Lung (tissue), 11 donors: ENCODE measurements at regions not wholly inside any gene's neighbourhood (a gene's known extent, or its start where the extent isn't known, plus 50 kb on each side); places are given as distances from the start of the nearest gene placed in this dataset.

ENCODE experiments used
- ATAC-seq: fragments of 200-7000 bp; cut with Tn5 transposase; one replicate; pipeline ENCODE4 v1.9.1; 2020; ENCODE audit warnings: moderate number of reproducible peaks; ENCODE audit not compliant: insufficient read depth, low FRiP score
- DNase-seq, 3 donors: peaks; one replicate each; pipeline ENCODE4 v3.0.0-alpha.2; 2013 to 2017
- H3K27ac ChIP-seq, 2 donors: one replicate each; pipeline ENCODE4 v1.5.1; 2013; ENCODE audit warnings: mild to moderate bottlenecking in 2 of 2, moderate library complexity in 2 of 2, control low read depth in 1 of 2, inconsistent platforms in 1 of 2, low read depth in 1 of 2, low read length in 1 of 2
- H3K27me3 ChIP-seq, 3 donors: one replicate each; pipeline ENCODE4 v1.5.1; 2013; ENCODE audit warnings: low read length in 2 of 3; ENCODE audit not compliant: control insufficient read depth in 3 of 3, insufficient read depth in 3 of 3
- H3K36me3 ChIP-seq, 4 donors: one replicate each; pipeline ENCODE4 v1.5.1; 2013; ENCODE audit warnings: low read length in 4 of 4, mild to moderate bottlenecking in 1 of 4, moderate library complexity in 1 of 4; ENCODE audit not compliant: control insufficient read depth in 4 of 4, insufficient read depth in 4 of 4
- H3K4me1 ChIP-seq, 5 donors: one replicate each; pipeline ENCODE4 v1.5.1; 2013; ENCODE audit warnings: low read length in 5 of 5, mild to moderate bottlenecking in 2 of 5, moderate library complexity in 1 of 5; ENCODE audit not compliant: control insufficient read depth in 5 of 5, insufficient read depth in 5 of 5
- H3K4me3 ChIP-seq: one replicate; pipeline ENCODE4 v1.5.1; 2013; ENCODE audit warnings: mild to moderate bottlenecking, control low read depth, moderate library complexity
- H3K9ac ChIP-seq, 2 donors: one replicate each; pipeline ENCODE4 v1.5.1; 2013; ENCODE audit warnings: low read length in 2 of 2, control low read depth in 1 of 2; ENCODE audit not compliant: insufficient read depth in 1 of 2
- H3K9me3 ChIP-seq, 4 donors: one replicate each; pipeline ENCODE4 v1.5.1; 2013; ENCODE audit warnings: low read length in 3 of 4, mild to moderate bottlenecking in 1 of 4, moderate library complexity in 1 of 4; ENCODE audit not compliant: control insufficient read depth in 4 of 4, insufficient read depth in 3 of 4
- WGBS, 2 donors: extraction: QIAGEN DNeasy Blood & Tissue Kit; methylation state at CpG; one replicate each; pipeline ENCODE4 v1.1.7; 2013; 5-methylcytosine and 5-hydroxymethylcytosine counted together
- TF ChIP-seq, protein P1 (sequence below): IDR thresholded peaks from 2 replicates; pipeline ENCODE4 v1.5.1; 2012; ENCODE audit warnings: mild to moderate bottlenecking; ENCODE audit errors: control extremely low read depth, extremely low read depth
- donor health status: control.
- donor health status: control.
- donor health status: Bipolar disorder and iron deficiency.
- donor health status: healthy.
- donor health status: DM: yes; HTN: yes; CAD: no.

DNA sequence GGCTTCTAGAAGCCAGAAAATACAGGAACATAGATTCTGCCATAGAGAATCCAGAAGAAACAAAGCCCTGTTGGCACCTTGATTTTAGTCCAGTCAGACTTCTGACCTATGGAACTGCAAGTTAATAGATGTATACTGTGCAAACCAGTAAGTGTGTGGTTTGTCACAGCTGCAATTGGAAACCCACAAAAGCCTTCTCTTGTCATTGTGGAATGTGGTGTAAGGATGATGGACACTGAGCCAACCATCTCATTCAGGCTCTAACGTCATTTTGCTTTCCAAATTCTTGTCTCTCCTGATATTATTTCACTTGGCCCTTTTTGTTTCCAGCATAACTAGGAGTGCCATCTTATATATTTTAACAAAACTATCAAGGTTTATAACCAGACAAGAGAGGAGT lies 369.5 kb upstream of the SMIM21 start:
- Histone ChIP-seq H3K9ac (no peak overlapping the region), H3K27me3 (peaks cover 0 to 13% (median 0%) of the 10 kb centered on the region in 3 donors), H3K4me3 (no peak overlapping the region), H3K4me1 (no peaks in the 10 kb centered on the region), H3K27ac (no peak overlapping the region), H3K36me3 (no peaks in the 10 kb centered on the region), H3K9me3 (peaks cover 0 to 4% (median 2%) of the 10 kb centered on the region in 4 donors)
- ATAC-seq (no peak), DNase-seq (no peak)
- WGBS, 2 donors = 78 to 79% methylated on average over 1 of the region's 1 CpG
- TF ChIP-seq, protein P1, sequence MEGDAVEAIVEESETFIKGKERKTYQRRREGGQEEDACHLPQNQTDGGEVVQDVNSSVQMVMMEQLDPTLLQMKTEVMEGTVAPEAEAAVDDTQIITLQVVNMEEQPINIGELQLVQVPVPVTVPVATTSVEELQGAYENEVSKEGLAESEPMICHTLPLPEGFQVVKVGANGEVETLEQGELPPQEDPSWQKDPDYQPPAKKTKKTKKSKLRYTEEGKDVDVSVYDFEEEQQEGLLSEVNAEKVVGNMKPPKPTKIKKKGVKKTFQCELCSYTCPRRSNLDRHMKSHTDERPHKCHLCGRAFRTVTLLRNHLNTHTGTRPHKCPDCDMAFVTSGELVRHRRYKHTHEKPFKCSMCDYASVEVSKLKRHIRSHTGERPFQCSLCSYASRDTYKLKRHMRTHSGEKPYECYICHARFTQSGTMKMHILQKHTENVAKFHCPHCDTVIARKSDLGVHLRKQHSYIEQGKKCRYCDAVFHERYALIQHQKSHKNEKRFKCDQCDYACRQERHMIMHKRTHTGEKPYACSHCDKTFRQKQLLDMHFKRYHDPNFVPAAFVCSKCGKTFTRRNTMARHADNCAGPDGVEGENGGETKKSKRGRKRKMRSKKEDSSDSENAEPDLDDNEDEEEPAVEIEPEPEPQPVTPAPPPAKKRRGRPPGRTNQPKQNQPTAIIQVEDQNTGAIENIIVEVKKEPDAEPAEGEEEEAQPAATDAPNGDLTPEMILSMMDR = no peak

DNA sequence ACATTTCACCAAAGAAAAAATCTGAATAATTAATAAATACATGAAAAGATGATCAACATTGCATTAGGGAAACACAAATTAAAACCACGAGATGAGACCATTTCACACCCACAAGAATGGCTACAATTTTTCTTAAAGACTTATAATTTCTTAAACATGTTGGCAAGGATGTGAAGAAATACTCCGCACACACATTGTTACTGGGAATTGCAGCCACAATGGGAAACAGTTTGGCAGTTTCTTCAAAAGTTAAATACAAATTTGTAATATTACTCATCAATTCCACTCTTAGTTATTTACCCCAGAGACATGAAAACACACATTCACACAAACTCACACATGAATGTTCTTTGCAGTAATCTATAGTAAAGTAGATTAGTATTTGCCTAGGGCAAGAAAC lies 363.3 kb upstream of the SMIM21 start:
- TF ChIP-seq, protein P1 = no peak
- ATAC-seq (no peak), DNase-seq (no peak)
- Histone ChIP-seq H3K4me1 (peaks cover 0 to 3% (median 0%) of the 10 kb centered on the region in 5 donors), H3K9ac (no peak overlapping the region), H3K36me3 (no peaks in the 10 kb centered on the region), H3K27ac (no peak overlapping the region), H3K4me3 (no peak overlapping the region), H3K27me3 (peaks cover 0 to 36% (median 2%) of the 10 kb centered on the region in 3 donors), H3K9me3 (peaks cover 0 to 7% (median 4%) of the 10 kb centered on the region in 4 donors)
- WGBS, 2 donors = 79 to 88% methylated on average over 2 of the region's 2 CpGs

DNA sequence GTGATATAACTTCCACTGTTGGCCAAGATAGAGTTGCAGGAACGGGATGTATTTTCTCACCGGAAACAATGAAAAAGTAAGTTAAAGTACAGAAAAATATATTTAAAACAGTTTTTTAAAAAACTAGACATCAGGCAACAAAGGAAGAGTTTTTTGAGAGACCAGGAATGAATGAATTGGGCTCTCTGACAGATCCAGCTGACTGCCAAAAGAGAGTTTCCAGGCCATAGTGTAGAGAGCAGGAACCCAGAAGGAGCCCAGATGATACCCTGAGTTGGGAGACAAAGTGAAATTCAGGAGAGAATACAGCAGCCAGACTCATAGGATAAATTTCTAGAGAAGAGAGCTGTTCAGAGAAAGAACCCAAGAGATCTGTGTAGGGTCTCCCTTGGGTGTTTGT lies 362.6 kb upstream of the SMIM21 start:
- WGBS, 2 donors = 90 to 95% methylated on average over 2 of the region's 2 CpGs
- Histone ChIP-seq H3K36me3 (no peaks in the 10 kb centered on the region), H3K9ac (no peak overlapping the region), H3K27ac (no peak overlapping the region), H3K27me3 (peaks cover 0 to 33% (median 2%) of the 10 kb centered on the region in 3 donors), H3K9me3 (peaks cover 0 to 7% (median 4%) of the 10 kb centered on the region in 4 donors), H3K4me3 (no peak overlapping the region), H3K4me1 (peaks cover 0 to 9% (median 6%) of the 10 kb centered on the region in 5 donors)
- TF ChIP-seq, protein P1 = no peak
- ATAC-seq = no peak
- no peak for DNase-seq

DNA sequence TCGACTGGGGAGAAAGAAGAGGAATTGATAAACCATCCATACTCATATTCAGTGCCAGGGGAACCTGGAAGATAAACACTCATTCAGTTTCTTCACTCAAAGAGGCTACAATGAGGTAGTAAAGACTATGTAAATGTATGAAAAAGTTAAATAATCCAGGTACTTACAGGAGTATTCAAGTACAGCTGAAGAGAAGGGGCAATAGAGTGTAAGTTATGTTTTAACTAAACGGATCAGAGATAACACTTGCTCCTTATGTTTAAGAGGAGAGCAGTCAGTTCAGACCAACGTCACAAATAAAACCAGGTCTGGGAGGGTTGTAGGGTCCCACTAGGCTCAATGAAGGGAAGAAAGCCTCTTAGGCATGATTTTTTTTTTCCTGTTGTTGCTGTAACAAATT lies 358.3 kb upstream of the SMIM21 start:
- Histone ChIP-seq H3K27me3 (peaks cover 0 to 52% (median 2%) of the 10 kb centered on the region in 3 donors), H3K4me3 (no peak overlapping the region), H3K27ac (no peak overlapping the region), H3K4me1 (peaks cover 0 to 46% (median 23%) of the 10 kb centered on the region in 5 donors), H3K9me3 (peaks cover 0 to 4% (median 1%) of the 10 kb centered on the region in 4 donors), H3K36me3 (no peaks in the 10 kb centered on the region), H3K9ac (no peak overlapping the region)
- ATAC-seq (no peak), DNase-seq (peak in 1 of 3 donors; percentile 59)
- TF ChIP-seq, protein P1 = no peak
- 57 to 85% methylated on average over 3 of the region's 3 CpGs for WGBS, 2 donors
